T-helper 17 cell (primary cell): ENCODE measurements at regions not wholly inside any gene's neighbourhood (a gene's known extent, or its start where the extent isn't known, plus 50 kb on each side); places are given as distances from the start of the nearest gene placed in this dataset.

Source experiments
- ATAC-seq: fragments of 150-1000 bp; cut with Tn5 transposase; 2 replicates; pipeline ENCODE4 v1.10.0; 2021; ENCODE audit warnings: mild to moderate bottlenecking, moderate library complexity
- DNase-seq, 3 donors: peaks; one replicate each; pipeline versions ENCODE4 v3.0.0 to v3.0.0-alpha.2; 2020 to 2021
- H3K9me3 ChIP-seq: one replicate; pipeline ENCODE4 v1.7.0; 2013; ENCODE audit warnings: low read length, mild to moderate bottlenecking; ENCODE audit not compliant: control insufficient read depth, poor library complexity, severe bottlenecking
- H3K27ac Mint-ChIP-seq: one replicate; pipeline ENCODE4 v1.8.0; 2022; ENCODE audit warnings: mild to moderate bottlenecking, moderate library complexity, mixed read lengths
- H3K27me3 Mint-ChIP-seq: one replicate; pipeline ENCODE4 v1.8.0; 2022; ENCODE audit warnings: mixed read lengths
- H3K36me3 Mint-ChIP-seq: one replicate; pipeline ENCODE4 v1.8.0; 2022; ENCODE audit warnings: low read depth, mixed read lengths
- H3K4me1 Mint-ChIP-seq: one replicate; pipeline ENCODE4 v1.8.0; 2022; ENCODE audit warnings: mild to moderate bottlenecking, mixed read lengths
- H3K4me3 Mint-ChIP-seq: one replicate; pipeline ENCODE4 v1.8.0; 2022; ENCODE audit warnings: mild to moderate bottlenecking, moderate library complexity, mixed read lengths

DNA sequence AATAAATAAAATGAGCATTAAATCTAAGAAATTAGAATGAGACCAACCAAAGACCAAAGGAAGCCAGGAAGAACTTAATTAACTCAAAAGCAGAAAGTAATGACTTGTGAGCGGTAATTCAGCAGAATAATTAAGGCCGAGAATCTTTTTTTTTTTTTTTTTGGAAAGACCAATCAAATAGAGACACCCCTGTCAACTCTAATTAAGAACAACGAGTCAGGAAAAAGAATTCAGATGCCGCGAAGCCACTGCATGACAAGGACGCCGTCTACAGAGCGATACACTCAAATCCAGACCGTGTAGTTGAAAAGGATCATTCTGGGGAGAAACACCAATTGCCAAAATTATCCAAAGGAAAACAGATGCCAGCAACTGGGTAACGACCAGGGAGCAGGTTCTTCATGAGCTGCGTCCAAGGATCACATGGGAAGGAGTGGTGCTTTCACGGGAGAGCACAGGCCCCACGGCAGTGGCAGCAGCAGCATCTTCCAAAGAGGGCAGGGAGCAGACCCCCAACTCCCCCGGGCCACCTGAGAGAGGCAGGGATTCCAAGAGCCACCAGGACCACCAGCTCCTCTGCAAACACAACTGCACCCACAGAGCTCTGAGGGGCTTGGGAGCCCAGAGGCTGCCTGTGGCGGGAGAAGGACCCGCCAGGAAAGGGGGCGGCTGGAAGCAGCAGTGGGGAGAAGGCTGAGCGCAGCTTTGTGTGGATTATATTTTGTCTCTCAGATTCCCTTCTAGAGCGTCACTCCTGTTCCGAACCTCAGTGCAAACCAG lies 469.8 kb downstream of the BRD1 start:
- no peaks in the 10 kb centered on the region for H3K9me3 ChIP-seq
- H3K36me3 Mint-ChIP-seq = no peaks in the 10 kb centered on the region
- H3K4me1 Mint-ChIP-seq = no peaks in the 10 kb centered on the region
- peaks cover 47% of the 10 kb centered on the region for H3K27me3 Mint-ChIP-seq
- no peak overlapping the region for H3K27ac Mint-ChIP-seq
- no peak for ATAC-seq
- DNase-seq = no peak
- H3K4me3 Mint-ChIP-seq = no peak overlapping the region

DNA sequence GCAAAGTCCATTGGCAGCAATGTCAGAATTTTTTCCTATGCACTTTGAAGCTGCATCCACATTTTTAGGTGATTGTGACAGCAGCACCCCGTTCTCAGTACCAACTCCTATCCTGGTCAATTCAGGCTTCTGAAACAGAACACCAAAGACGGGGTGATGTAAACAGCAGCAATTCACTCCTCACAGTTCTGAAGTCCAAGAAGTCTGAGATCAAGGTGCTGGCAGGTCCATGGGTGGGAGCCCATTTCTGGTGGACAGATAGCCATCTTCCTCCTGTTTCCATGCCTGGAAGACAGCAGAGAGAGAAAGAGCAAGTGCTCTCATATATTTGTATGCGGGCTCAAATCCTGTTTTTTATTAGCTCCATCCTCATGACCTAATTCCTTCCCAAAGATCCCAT lies 471.2 kb downstream of the BRD1 start:
- no peaks in the 10 kb centered on the region for H3K4me1 Mint-ChIP-seq
- no peak for ATAC-seq
- H3K9me3 ChIP-seq = no peaks in the 10 kb centered on the region
- no peak overlapping the region for H3K4me3 Mint-ChIP-seq
- peaks cover 60% of the 10 kb centered on the region for H3K27me3 Mint-ChIP-seq
- no peak overlapping the region for H3K27ac Mint-ChIP-seq
- no peaks in the 10 kb centered on the region for H3K36me3 Mint-ChIP-seq
- DNase-seq = no peak

DNA sequence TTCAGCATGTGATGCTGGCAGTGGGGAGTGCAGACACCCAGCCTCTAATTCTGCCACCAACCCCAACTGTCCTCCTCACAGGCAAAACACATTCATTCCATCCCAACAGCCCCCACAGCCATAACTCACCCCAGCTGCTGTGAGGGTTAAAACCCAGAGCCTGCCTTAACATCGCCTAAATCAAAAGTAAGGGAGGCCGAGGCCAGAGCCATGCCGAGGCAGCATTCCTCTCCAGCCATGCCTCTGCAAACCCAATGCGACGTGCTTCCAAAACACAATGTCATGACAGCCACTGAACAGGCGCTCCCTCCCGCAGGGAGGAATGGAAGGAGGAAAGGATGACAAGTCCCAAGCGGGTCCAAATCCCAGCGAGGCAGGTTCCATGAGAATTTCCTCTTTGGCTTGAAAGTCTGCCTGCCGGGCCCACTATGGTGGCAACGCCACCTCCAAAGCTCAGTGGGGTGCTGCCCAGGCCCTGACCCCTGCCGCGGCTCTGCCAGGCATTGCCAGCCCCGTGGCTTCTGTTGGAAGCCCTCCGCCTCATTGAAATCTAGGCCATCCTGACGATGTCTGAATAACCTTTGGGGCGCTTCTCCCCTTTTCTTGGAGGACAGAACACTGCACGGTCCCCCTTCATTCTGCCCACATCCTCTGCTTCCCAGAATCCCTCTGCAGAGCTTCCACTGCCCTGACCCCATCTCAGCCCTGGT lies 472.3 kb downstream of the BRD1 start:
- Mint-ChIP-seq H3K4me1 (no peaks in the 10 kb centered on the region), H3K27me3 (peaks cover 65% of the 10 kb centered on the region), H3K36me3 (no peaks in the 10 kb centered on the region), H3K27ac (no peak overlapping the region), H3K4me3 (no peak overlapping the region)
- ATAC-seq = no peak
- H3K9me3 ChIP-seq = no peaks in the 10 kb centered on the region
- no peak for DNase-seq

- Mint-ChIP-seq H3K27ac (no peak overlapping the region), H3K4me1 (no peaks in the 10 kb centered on the region), H3K27me3 (peaks cover 63% of the 10 kb centered on the region), H3K4me3 (no peak overlapping the region), H3K36me3 (no peaks in the 10 kb centered on the region)
- ATAC-seq (no peak), DNase-seq (no peak)
- no peaks in the 10 kb centered on the region for H3K9me3 ChIP-seq
These were observed 473.0 kb downstream of the BRD1 start for GRCh38 chr22:49354516-49355210.

- Mint-ChIP-seq H3K27me3 (peaks cover 62% of the 10 kb centered on the region), H3K4me3 (no peak overlapping the region), H3K4me1 (no peaks in the 10 kb centered on the region), H3K27ac (no peak overlapping the region), H3K36me3 (no peaks in the 10 kb centered on the region)
- no peaks in the 10 kb centered on the region for H3K9me3 ChIP-seq
- DNase-seq (no peak), ATAC-seq (no peak)
These were observed 474.4 kb downstream of the BRD1 start for GRCh38 chr22:49353235-49353634.

DNA sequence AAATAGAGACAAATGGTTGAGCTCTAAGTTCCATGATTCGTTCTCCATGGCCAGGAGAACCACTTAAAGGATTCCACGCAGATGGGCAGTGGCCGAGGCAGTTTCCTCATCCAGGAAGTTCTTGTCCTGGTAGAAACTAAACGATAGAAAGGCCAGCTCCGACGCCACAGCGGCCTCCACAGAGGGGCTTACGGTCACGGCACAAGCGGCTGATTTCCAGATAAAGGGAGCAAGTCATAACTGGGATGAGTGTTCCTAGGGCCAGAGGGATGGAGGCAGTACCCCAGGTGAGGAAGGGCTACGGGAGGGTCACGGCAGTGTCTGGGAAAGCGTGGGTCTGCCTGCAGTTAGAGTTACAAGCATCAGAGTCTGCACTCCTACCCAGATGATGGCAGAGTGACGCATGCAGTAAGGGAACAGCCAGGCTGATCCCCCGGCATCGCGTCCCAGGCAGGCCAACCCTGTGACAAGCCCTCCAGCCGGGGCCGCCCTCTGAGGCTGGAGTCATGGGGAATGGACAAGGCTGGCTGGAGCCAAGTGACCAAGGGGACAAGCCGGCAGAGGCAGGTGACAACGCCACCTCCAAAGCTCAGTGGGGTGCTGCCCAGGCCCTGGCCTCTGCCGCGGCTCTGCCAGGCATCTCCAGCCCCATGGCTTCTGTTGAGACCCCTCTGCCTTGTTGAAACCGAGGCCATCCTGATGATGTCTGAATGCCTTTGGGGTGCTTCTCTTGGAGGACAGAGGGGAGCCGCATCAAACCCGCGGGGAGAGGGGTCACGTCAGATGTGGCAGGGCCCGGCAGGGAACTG lies 475.1 kb downstream of the BRD1 start:
- Mint-ChIP-seq H3K27me3 (peaks cover 66% of the 10 kb centered on the region), H3K27ac (no peak overlapping the region)

DNA sequence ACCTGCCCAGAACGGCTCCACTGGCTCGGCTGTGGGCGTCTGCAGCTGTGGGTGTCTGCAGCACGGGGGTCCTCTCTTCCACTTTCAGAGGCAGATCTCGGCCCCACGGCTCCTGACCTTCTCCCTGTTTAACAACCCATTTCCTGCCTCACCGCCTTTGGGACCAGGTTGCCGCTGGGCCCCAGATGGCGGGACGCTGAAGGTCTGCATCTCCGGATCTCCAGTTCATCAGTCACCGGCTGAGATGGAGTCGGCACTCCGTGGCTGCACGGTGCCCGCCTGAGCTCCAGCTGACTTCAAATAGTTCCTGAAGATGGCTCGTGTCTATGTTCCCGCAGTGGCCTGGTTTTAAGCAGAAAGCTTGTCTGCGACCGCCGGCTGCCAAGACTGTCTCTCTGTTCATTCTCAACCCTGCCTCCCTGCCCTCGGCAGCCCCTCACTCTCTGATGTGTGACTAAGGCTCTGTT lies 475.9 kb downstream of the BRD1 start:
- H3K36me3 Mint-ChIP-seq = no peaks in the 10 kb centered on the region
- H3K27me3 Mint-ChIP-seq = peaks cover 66% of the 10 kb centered on the region
- ATAC-seq (no peak), DNase-seq (no peak)
- no peak overlapping the region for H3K4me3 Mint-ChIP-seq
- H3K9me3 ChIP-seq = no peaks in the 10 kb centered on the region
- H3K27ac Mint-ChIP-seq = no peak overlapping the region
- H3K4me1 Mint-ChIP-seq = no peaks in the 10 kb centered on the region

More for the DNA sequence above, 475.1 kb downstream of the BRD1 start:
- DNase-seq = no peak
- Mint-ChIP-seq H3K4me3 (no peak overlapping the region), H3K36me3 (no peaks in the 10 kb centered on the region), H3K4me1 (no peaks in the 10 kb centered on the region)
- no peak for ATAC-seq
- H3K9me3 ChIP-seq = no peaks in the 10 kb centered on the region

GRCh38 chr22:49350441-49351121 lies 477.1 kb downstream of the BRD1 start:
- ATAC-seq (no peak), DNase-seq (no peak)
- Mint-ChIP-seq H3K27ac (no peak overlapping the region), H3K27me3 (peaks cover 68% of the 10 kb centered on the region), H3K4me3 (no peak overlapping the region), H3K36me3 (no peaks in the 10 kb centered on the region), H3K4me1 (no peaks in the 10 kb centered on the region)
- no peaks in the 10 kb centered on the region for H3K9me3 ChIP-seq

DNA sequence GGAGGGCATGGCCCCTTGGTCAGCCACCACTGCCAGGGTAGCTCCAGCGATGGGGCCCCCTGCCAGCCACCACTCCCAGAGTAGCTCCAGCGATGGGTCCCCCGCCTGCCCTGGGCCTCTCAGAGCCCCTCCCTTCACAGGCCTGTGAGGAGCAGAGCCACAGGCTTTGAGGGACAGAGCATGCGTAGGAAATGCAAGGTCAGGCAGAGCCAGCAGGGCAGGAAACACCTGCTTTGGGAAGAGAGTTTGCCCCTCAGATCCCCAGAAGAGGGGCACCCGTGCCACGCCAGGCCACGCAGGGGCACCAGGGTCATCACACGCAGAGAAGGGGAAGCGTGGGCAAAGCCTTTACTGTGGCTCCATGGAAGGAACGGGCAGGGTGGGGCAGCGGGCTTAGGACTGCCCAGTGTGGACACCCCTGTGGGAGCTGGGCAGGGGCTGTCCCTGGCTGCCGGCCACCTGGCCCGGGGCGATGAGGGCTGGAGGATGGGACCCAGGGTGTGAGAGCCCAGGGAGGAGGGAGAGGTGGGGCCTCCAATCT lies 477.8 kb downstream of the BRD1 start:
- no peak for ATAC-seq
- H3K4me1 Mint-ChIP-seq = no peaks in the 10 kb centered on the region
- no peak for DNase-seq

GRCh38 chr22:49349181-49349835 lies 478.4 kb downstream of the BRD1 start:
- Mint-ChIP-seq H3K4me3 (no peak overlapping the region), H3K27ac (no peak overlapping the region)

More for the DNA sequence above, 477.8 kb downstream of the BRD1 start:
- no peak overlapping the region for H3K4me3 Mint-ChIP-seq
- H3K27me3 Mint-ChIP-seq = peaks cover 62% of the 10 kb centered on the region
- H3K27ac Mint-ChIP-seq = no peak overlapping the region
- H3K36me3 Mint-ChIP-seq = no peaks in the 10 kb centered on the region
- H3K9me3 ChIP-seq = no peaks in the 10 kb centered on the region

DNA sequence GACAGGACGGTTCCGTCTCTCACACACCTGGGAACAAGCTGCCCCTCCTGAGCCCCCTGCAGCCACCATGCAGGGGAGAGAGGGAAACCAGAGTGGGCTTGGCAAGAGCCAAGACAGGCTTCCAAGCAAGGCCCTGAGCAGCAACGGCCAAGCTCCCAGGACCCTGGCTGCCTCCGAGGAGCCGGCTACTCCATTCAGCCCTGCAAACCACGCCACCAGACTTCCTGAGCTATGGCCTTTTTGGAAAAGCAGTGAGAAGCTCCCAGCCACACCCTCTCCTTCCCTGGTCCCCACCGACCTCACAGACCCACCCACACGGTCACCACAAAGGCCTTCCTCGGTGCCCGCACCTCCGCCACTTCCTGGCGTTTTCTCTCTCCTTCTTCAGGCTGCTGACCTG lies 479.0 kb downstream of the BRD1 start:
- no peaks in the 10 kb centered on the region for H3K36me3 Mint-ChIP-seq
- no peak overlapping the region for H3K4me3 Mint-ChIP-seq
- no peak for DNase-seq
- H3K9me3 ChIP-seq = no peaks in the 10 kb centered on the region
- no peaks in the 10 kb centered on the region for H3K4me1 Mint-ChIP-seq
- H3K27me3 Mint-ChIP-seq = peaks cover 65% of the 10 kb centered on the region
- H3K27ac Mint-ChIP-seq = no peak overlapping the region
- no peak for ATAC-seq

More at GRCh38 chr22:49349181-49349835, 478.4 kb downstream of the BRD1 start:
- DNase-seq (no peak), ATAC-seq (no peak)
- Mint-ChIP-seq H3K4me1 (no peaks in the 10 kb centered on the region), H3K27me3 (peaks cover 62% of the 10 kb centered on the region), H3K36me3 (no peaks in the 10 kb centered on the region)
- no peaks in the 10 kb centered on the region for H3K9me3 ChIP-seq

DNA sequence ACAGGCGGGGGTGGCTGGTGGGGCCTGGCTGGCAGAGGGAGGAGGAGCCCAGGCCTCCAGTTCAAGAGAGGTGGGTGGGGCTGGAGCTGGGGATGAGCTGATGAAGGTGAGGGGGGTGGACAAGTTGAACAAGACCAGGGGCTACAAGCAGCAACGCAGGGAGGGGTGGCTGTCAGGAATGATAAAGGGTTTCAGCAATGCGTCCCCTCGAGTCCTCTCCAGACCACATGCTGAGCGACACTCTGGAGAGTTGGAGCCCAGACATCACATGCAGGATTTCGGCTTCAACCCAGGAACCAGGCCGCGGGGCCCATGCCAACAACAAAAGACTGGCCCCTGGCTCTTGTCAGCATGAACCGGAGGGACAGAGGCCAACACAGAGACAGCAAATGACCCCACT lies 480.3 kb downstream of the BRD1 start:
- DNase-seq (no peak), ATAC-seq (no peak)
- Mint-ChIP-seq H3K27ac (no peak overlapping the region), H3K36me3 (no peaks in the 10 kb centered on the region), H3K4me3 (no peak overlapping the region), H3K27me3 (peaks cover 63% of the 10 kb centered on the region), H3K4me1 (no peaks in the 10 kb centered on the region)
- no peaks in the 10 kb centered on the region for H3K9me3 ChIP-seq
